Activated CD4-positive, alpha-beta T cell treated with anti-CD3 and anti-CD28 coated beads, Interleukin-2, amount 50 U/mL, for 1 hour (primary cell): ENCODE measurements at regions not wholly inside any gene's neighbourhood (a gene's known extent, or its start where the extent isn't known, plus 50 kb on each side); places are given as distances from the start of the nearest gene placed in this dataset.

Source experiments
- DNase-seq: peaks from one replicate; pipeline ENCODE4 v3.0.0-alpha.2; 2020

DNA sequence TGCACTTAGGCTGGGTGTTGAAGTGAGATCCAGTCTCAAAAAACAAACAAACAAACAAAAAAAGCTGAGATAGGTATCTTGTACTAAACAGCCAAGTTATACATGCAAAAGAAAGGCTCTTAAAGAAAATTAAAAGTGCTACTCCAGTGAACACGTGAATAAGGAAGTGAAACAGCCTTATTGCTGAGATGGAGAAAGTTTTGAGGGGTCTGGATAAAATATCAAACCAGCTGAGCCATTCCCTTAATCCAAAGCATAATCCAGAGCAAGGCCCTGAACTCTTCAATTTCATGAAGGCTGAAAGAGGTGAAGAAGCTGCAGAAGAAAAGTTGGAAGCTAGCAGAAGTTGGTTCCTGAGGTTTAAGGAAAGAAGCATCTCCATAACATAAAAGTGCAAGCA is 360.5 kb upstream of the DAB1 start:
- DNase-seq = no peak

GRCh38 chr1:57782357-57782756 is 358.5 kb upstream of the DAB1 start:
- no peak for DNase-seq

DNA sequence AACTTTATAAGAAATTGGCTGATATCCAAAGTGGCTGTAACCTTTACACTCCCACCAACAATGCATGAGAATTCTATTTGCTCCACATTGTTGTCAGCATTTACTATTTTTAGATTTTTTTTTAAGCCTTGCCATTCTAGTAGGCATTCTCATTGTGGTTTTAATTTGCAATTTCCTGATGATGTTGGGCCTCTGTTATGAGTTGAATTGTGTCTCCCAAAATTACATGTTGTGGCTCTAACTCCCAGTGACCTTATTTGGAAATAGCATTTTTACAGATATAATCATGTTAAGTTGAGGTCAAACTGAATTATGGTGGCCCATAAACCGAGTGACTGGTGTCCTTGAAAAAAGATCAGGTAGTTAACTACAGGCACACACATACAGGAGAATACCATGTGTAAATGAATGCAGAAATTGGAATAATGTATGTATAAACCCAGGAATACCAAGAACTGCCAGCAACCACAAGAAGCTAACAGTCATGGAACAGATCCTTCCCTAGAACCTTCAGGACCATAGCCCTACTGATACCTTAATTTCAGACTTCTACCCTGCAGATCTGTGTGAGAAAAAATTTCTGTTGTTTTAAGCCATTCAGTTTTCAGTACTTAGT is 348.8 kb upstream of the DAB1 start:
- no peak for DNase-seq

- no peak for DNase-seq
These were observed 346.9 kb upstream of the DAB1 start for GRCh38 chr1:57770772-57771171.

- DNase-seq = no peak
These were observed 346.4 kb upstream of the DAB1 start for GRCh38 chr1:57770236-57770635.

- no peak for DNase-seq
These were observed 337.8 kb upstream of the DAB1 start for GRCh38 chr1:57761628-57762027.

DNA sequence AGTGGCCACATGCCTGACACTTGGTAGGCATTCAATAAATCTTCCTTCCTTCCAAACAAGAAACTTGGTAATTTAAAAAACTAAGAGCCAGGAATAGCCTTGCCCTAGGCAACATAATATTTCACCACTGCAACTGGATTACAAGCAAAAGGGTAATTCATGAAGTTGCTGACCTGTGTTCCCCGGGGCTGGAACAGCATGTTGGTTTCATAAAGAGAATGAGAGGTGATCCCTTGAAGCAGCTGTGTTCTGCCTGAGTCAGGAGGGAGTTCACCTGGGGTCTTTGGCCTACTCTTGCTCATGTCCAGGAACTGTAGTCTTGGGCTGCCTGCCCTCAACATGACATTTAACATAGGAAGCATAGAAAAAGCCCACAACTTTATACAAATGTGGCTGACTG is 329.0 kb upstream of the DAB1 start:
- DNase-seq = no peak

GRCh38 chr1:57748719-57749118 is 324.9 kb upstream of the DAB1 start:
- DNase-seq = no peak

- DNase-seq = no peak
These were observed 324.0 kb upstream of the DAB1 start for GRCh38 chr1:57747818-57748217.

DNA sequence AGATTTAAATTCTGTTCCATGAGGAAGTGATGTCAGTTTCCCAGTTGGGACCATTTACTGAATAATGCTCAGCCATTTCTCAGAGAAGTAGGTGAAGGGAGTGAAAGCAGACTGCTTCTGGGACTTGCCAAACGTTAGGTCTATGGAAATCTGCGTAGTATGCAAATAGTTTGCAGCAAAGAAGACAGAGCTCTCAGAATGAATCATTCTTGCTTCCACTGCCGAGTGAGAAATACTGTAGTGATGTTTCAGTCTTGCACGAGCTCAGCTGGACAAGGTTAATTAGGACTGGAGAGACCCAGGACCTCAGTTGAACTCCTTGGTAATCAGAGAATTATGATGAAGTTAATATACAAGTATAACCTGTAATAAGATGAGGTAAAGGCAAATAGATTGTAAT is 317.7 kb upstream of the DAB1 start:
- DNase-seq = no peak

GRCh38 chr1:57736940-57737339 is 313.1 kb upstream of the DAB1 start:
- no peak for DNase-seq

GRCh38 chr1:57729181-57729580 is 305.3 kb upstream of the DAB1 start:
- no peak for DNase-seq

GRCh38 chr1:57727121-57727520 is 303.3 kb upstream of the DAB1 start:
- DNase-seq = no peak

DNA sequence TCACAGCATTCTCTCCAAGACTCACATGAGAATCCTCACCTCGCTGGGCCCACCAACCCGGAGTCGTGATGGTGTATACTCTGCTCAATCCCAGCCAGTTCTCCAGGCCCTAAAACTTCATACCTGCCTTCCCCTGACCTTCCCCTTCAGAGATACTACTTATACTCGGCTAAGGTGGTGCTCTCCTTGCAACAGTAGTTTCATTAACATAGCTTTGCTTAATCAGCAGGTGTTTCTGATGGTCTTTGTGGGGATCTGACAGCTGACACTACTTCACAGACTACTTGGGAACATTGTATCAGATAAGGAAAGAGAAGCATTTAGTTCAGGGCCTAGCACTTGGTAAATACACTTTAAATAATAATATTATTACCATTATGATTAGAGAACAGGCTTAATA is 301.5 kb upstream of the DAB1 start:
- DNase-seq = no peak

GRCh38 chr1:57724535-57724934 is 300.7 kb upstream of the DAB1 start:
- no peak for DNase-seq

- no peak for DNase-seq
These were observed 298.6 kb upstream of the DAB1 start for GRCh38 chr1:57722285-57722978.

DNA sequence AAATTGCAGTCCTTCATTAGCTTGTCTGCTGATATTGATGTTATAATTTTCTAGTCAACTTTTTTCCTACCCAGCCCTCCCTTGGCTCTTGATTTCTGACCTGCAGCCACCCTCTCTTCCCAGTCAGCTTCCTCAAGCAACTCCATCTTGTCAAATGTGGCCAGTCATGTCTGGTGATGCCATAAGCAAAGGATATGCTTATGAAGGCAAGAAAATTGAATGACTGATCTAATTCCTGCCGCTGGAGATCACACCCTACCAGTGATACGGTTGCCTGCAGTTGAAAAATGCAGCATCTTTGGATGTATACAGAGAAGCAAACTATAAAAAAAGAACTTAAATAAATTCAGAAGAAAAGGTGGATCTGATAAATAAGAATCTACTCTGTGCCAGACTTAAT is 297.1 kb upstream of the DAB1 start:
- DNase-seq = no peak

GRCh38 chr1:57719274-57719673 is 295.4 kb upstream of the DAB1 start:
- DNase-seq = no peak

- DNase-seq = no peak
These were observed 289.6 kb upstream of the DAB1 start for GRCh38 chr1:57713501-57713900.

- no peak for DNase-seq
These were observed 289.0 kb upstream of the DAB1 start for GRCh38 chr1:57712846-57713245.

- no peak for DNase-seq
These were observed 287.5 kb upstream of the DAB1 start for GRCh38 chr1:57711326-57711725.

- DNase-seq = no peak
These were observed 283.8 kb upstream of the DAB1 start for GRCh38 chr1:57707631-57708030.

GRCh38 chr1:57704811-57705210 is 281.0 kb upstream of the DAB1 start:
- DNase-seq = no peak

- no peak for DNase-seq
These were observed 280.4 kb upstream of the DAB1 start for GRCh38 chr1:57704231-57704630.

DNA sequence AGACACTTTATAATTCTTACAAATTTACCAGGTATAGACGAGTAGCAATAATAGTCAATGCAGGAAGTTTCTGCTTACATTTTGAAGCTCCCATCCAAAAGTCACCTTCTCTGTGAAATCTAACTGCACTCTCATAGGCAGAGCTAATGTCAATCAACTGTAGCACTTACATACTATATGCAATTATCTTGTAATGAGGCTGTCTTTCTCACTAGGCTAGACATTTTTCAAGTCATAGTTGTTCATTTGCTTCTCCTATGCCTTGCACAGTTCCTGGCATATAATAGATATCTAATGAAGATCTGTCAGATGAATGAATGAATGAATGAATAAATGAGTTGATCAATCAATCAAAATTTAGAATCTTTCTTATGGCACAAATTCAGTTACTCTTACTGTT is 273.0 kb upstream of the DAB1 start:
- DNase-seq = no peak
